RWPE1 (cell line): ENCODE measurements at regions not wholly inside any gene's neighbourhood (a gene's known extent, or its start where the extent isn't known, plus 50 kb on each side); places are given as distances from the start of the nearest gene placed in this dataset.

Experiments used
- CTCF ChIA-PET: fragments of 350-600 bp; sonication (Branson Sonifier 250); formaldehyde crosslinking; extraction: SDS; loops from one replicate; lab custom pipeline; 2021; lab: Yijun Ruan, JAX
- POLR2A ChIA-PET: fragments of 400-600 bp; formaldehyde crosslinking; extraction: SDS; loops from one replicate; lab custom pipeline; 2020; ENCODE audit warnings: antibody characterized with exemption; ENCODE audit not compliant: low non-redundant PET; lab: Yijun Ruan, JAX
- DNase-seq: peaks from one replicate; pipeline ENCODE4 v3.0.0; 2012; ENCODE audit warnings: low spot score
- H3K27ac ChIP-seq: fragments of 450-650 bp; 2 replicates; pipeline ENCODE4 v1.5.1; 2017
- CTCF ChIP-seq: fragments of 450-650 bp; conservative IDR thresholded peaks from 2 replicates; pipeline ENCODE4 v1.5.1; 2017; ENCODE audit warnings: low read depth, mild to moderate bottlenecking

GRCh38 chr10:129107525-129107924 is 359.5 kb upstream of the MGMT start:
- no peak for TF ChIP-seq CTCF
- DNase-seq: no peak
- CTCF ChIA-PET: no interaction called here
- POLR2A ChIA-PET: no interaction called here
- H3K27ac ChIP-seq: no peak overlapping the region

GRCh38 chr10:129108378-129108777 is 358.7 kb upstream of the MGMT start:
- TF ChIP-seq CTCF: no peak
- POLR2A ChIA-PET: no interaction called here
- CTCF ChIA-PET: no interaction called here
- DNase-seq: no peak
- H3K27ac ChIP-seq: no peak overlapping the region

GRCh38 chr10:129108994-129109393 is 358.0 kb upstream of the MGMT start:
- no peak for DNase-seq
- no peak for TF ChIP-seq CTCF
- POLR2A ChIA-PET: no interaction called here
- no peak overlapping the region for H3K27ac ChIP-seq
- CTCF ChIA-PET: no interaction called here

- ChIA-PET POLR2A (no interaction called here), CTCF (no interaction called here)
- no peak for TF ChIP-seq CTCF
- no peak for DNase-seq
- H3K27ac ChIP-seq: no peak overlapping the region
Measured at GRCh38 chr10:129110780-129111179, 356.3 kb upstream of the MGMT start.

GRCh38 chr10:129111922-129112321 is 355.1 kb upstream of the MGMT start:
- POLR2A ChIA-PET: no interaction called here
- no peak for DNase-seq
- no peak for TF ChIP-seq CTCF
- H3K27ac ChIP-seq: no peak overlapping the region
- CTCF ChIA-PET: interaction anchor here (0.7 kb wide), 1 partner anchor 41 kb away, joined by 4 read pairs; no protein-coding TSS in a partner anchor

- TF ChIP-seq CTCF: no peak
- POLR2A ChIA-PET: no interaction called here
- CTCF ChIA-PET: interaction anchor here (0.5 to 0.7 kb wide), 2 partner anchors 29 to 572 kb away, joined by 3 to 4 read pairs; no protein-coding TSS in a partner anchor
- H3K27ac ChIP-seq: no peak overlapping the region
- no peak for DNase-seq
Measured at GRCh38 chr10:129114588-129114987, 352.5 kb upstream of the MGMT start.

GRCh38 chr10:129116371-129116770 is 350.7 kb upstream of the MGMT start:
- CTCF ChIA-PET: no interaction called here
- H3K27ac ChIP-seq: no peak overlapping the region
- DNase-seq: no peak
- TF ChIP-seq CTCF: no peak
- POLR2A ChIA-PET: no interaction called here
